Fibroblast of skin of right biceps (primary cell): ENCODE measurements at regions not wholly inside any gene's neighbourhood (a gene's known extent, or its start where the extent isn't known, plus 50 kb on each side); places are given as distances from the start of the nearest gene placed in this dataset.
"Not testable (repeated sequence)": the region's sequence is repeated elsewhere in the genome, so short reads cannot be mapped to it uniquely, and the experiment has no call there.

ENCODE experiments used
- DNase-seq: peaks from one replicate; pipeline ENCODE4 v3.0.0-alpha.2; 2013

- DNase-seq: no peak
These were observed 87.9 kb upstream of the MSTN start for GRCh38 chr2:190150413-190150812.

GRCh38 chr2:190149908-190150307, 87.4 kb upstream of the MSTN start:
- DNase-seq: no peak

DNA sequence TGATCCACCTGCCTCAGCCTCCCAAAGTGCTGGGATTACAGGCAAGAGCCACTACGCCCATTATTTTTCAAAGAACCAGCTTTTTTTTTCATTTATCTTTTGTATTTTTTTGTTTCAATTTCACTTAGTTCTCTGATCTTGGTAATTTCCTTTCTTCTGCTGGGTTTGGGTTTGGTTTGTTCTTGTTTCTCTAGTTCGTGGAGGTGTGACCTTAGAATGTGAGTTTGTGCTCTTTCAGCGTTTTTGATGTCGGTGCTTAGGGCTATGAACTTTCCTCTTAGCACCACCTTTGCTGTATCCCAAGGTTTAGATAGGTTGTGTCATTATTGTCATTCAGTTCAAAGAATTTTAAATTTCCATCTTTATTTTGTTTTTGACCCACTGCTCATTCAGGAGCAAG, 86.7 kb upstream of the MSTN start:
- no peak for DNase-seq

GRCh38 chr2:190146109-190146508, 83.6 kb upstream of the MSTN start:
- not testable (repeated sequence) for DNase-seq

DNA sequence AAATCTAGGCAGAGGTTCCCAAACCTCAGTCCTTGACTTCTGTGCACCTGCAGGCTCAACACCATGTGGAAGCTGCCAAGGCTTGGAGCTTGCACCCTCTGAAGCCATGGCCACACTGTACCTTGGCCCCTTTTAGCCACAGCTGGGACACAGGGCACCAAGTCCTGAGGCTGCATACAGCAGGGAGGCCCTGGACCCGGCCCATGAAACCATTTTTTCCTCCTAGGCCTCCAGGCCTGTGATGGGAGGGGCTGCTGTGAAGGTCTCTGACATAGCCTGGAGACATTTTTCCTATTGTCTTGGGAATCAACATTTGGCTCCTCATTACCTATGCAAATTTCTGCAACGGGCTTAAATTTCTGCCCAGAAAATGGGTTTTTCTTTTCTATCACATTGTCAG, 77.9 kb upstream of the MSTN start:
- not testable (repeated sequence) for DNase-seq

- no peak for DNase-seq
These were observed 76.8 kb upstream of the MSTN start for GRCh38 chr2:190139371-190139770.

- no peak for DNase-seq
These were observed 75.5 kb upstream of the MSTN start for GRCh38 chr2:190138032-190138431.

DNA sequence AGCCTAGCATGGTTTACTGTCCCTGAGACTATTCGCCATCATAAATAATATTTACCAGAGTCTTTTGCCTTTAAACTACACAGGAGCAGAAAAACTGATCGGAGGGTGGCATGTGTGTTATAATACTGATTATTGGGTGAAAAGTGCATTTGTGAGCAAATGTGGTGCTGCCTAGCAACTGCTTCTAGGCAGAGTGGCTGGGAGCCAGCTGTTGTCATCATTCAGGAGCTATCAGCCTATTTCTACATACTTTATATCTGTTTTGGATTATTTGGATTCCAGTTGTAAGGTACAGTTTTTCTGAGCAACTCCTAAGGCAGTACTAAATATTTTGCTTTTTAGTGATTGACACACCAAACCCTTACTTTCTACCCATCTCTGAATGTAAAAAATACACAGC, 75.0 kb upstream of the MSTN start:
- peak; percentile 34 for DNase-seq

GRCh38 chr2:190136825-190137224, 74.3 kb upstream of the MSTN start:
- no peak for DNase-seq

- DNase-seq: no peak
These were observed 73.7 kb upstream of the MSTN start for GRCh38 chr2:190136259-190136658.

- DNase-seq: no peak
These were observed 67.1 kb upstream of the MSTN start for GRCh38 chr2:190129421-190130199.

DNA sequence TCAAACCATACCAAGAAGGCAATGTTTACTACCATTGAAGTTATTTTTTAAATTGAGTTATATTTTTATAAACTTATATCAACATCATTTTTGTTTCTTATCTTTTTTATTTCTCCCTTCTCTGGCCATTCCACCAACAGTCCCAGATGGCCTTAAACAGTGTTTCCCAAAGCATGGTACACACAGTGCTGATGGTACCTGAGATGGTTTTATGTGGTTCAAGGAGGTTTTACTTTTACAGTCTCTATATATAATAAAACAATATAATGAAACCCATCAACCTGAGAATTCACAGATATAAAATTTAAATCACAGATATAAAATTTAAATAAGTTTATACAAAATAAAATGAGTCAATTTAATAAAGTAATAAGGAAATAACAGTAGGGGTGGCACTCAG, 65.1 kb upstream of the MSTN start:
- no peak for DNase-seq

- DNase-seq: no peak
These were observed 64.3 kb upstream of the MSTN start for GRCh38 chr2:190126798-190127197.

DNA sequence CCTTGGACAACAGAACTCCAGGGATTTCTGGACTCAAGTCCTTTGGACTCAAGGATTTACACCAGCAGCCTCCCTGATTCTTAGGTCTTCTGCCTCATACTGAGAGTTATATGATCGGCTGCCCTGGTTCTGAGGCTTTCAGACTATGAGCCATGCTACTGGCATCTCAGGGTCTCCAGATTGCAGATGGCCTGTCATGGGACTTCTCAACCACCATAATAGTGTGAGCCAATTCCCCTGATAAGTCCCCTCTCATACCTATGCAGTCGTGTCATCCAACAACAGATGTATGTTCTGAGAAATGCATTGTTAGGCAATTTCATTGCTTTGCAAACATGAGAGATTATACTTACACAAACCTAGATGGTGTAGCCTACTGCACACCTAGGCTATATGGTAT, 61.4 kb upstream of the MSTN start:
- peak; percentile 74 for DNase-seq

DNA sequence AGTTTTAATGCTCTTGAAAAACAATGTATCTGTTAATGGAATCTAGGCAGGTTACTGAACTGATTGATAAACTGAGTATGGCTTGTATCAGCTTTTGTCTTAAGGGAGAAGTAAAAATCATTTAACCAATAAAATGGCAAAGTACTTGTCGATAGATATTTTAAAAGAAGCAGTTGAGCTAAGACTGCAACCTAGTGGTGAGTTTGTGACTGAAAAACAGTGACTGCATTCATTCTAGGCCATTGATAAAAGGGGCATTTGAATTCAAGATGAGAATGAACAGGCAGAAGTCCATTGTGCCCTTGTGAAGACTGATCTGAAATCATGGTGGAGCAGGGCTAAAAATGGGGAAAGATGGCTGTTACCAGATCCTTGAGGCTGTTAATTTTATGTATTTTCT, 59.4 kb upstream of the MSTN start:
- no peak for DNase-seq

- no peak for DNase-seq
These were observed 58.8 kb upstream of the MSTN start for GRCh38 chr2:190121305-190121704.

- no peak for DNase-seq
These were observed 57.5 kb upstream of the MSTN start for GRCh38 chr2:190119923-190120590.

DNA sequence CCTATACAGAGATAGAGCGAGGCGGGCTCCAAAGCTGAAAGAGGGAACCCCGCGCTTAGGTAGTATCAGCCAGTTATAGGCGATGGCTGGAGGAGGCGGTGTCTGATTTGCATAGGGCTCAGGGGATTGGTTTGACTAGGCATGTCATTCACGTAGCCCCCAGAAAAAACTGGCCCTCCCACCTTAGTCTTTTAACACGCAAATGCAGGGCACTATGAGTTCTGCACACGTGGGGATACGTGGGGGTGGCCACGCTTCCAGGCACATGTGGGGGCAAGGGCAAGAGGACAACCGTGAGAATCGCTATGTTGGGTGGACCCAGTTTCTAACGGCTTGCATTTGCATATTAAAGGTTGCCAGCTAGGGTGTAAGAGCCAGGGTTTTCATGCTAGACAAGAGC, 56.7 kb upstream of the MSTN start:
- no peak for DNase-seq

DNA sequence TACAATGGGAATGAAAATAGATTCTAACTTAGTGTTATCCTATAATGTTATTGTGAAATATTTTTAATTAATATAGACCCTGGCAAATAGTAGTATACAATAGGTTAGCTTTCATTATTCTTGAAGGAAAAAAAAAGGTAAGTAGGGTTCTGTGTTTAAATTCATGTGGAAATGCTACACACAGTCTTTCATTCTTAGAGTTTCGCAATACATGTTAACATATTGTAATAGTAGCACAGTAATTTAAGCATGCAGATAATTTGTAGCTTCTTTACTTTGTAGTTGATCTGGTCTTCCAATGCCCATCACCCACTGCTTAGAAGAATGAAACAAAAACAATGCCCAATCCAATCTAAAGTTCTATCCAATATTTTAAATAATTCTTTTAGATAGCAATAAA, 54.8 kb upstream of the MSTN start:
- no peak for DNase-seq

DNA sequence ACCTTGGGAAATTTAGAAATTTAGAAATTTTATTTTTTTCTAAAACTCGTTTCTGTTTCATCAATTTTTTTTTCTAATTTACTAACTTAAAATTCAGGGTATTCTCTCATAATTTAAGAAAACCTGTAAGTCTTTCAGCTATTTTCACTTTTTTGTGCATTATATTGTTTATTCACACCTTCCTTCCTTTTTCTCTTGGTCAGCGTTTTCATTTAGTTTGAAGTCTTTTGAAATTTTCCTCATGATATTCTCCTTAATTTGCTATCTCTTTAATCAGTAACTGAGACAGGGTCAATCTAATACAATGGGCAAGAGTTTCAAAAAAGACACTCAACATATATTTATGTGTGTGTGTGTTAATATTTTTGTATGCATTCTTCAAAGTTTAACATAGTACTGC, 50.5 kb upstream of the MSTN start:
- no peak for DNase-seq
